SK-N-DZ (cell line): ENCODE measurements at regions not wholly inside any gene's neighbourhood (a gene's known extent, or its start where the extent isn't known, plus 50 kb on each side); places are given as distances from the start of the nearest gene placed in this dataset.
A peak's percentile ranks its signal among the peaks of the same experiment; 100 is the strongest.
"Not testable (repeated sequence)": the region's sequence is repeated elsewhere in the genome, so short reads cannot be mapped to it uniquely, and the experiment has no call there.

Experiments
- DNase-seq: peaks from one replicate; pipeline ENCODE4 v3.0.0-alpha.2; 2015; ENCODE audit warnings: low spot score

GRCh38 chr2:156778916-156779315, 342.7 kb downstream of the GPD2 start:
- DNase-seq = no peak

GRCh38 chr2:156779416-156780120, 343.4 kb downstream of the GPD2 start:
- no peak for DNase-seq

GRCh38 chr2:156781677-156782076, 345.5 kb downstream of the GPD2 start:
- not testable (repeated sequence) for DNase-seq

- peak; percentile 54 for DNase-seq
Measured at GRCh38 chr2:156784020-156784701, 348.0 kb downstream of the GPD2 start.

- DNase-seq = no peak
Measured at GRCh38 chr2:156787517-156787916, 351.3 kb downstream of the GPD2 start.

- DNase-seq = no peak
Measured at GRCh38 chr2:156790343-156791037, 354.3 kb downstream of the GPD2 start.

- DNase-seq = peak; percentile 3
Measured at GRCh38 chr2:156792242-156792840, 356.2 kb downstream of the GPD2 start.

GRCh38 chr2:156797832-156798231, 361.7 kb downstream of the GPD2 start:
- no peak for DNase-seq

- DNase-seq = no peak
Measured at GRCh38 chr2:156800065-156800653, 364.0 kb downstream of the GPD2 start.

- DNase-seq = no peak
Measured at GRCh38 chr2:156800781-156801361, 364.7 kb downstream of the GPD2 start.

- DNase-seq = peak; percentile 27
Measured at GRCh38 chr2:156803243-156803642, 367.1 kb downstream of the GPD2 start.

- DNase-seq = no peak
Measured at GRCh38 chr2:156803967-156804366, 367.8 kb downstream of the GPD2 start.

GRCh38 chr2:156810094-156810493, 373.9 kb downstream of the GPD2 start:
- DNase-seq = no peak

GRCh38 chr2:156812496-156812895, 376.3 kb downstream of the GPD2 start:
- no peak for DNase-seq

- no peak for DNase-seq
Measured at GRCh38 chr2:156817430-156817829, 381.3 kb downstream of the GPD2 start.

- no peak for DNase-seq
Measured at GRCh38 chr2:156818221-156818620, 382.0 kb downstream of the GPD2 start.

- no peak for DNase-seq
Measured at GRCh38 chr2:156818944-156819343, 382.8 kb downstream of the GPD2 start.

- DNase-seq = no peak
Measured at GRCh38 chr2:156826341-156826933, 390.3 kb downstream of the GPD2 start.

GRCh38 chr2:156834431-156834830, 398.3 kb downstream of the GPD2 start:
- no peak for DNase-seq

- no peak for DNase-seq
Measured at GRCh38 chr2:156837635-156838370, 401.6 kb downstream of the GPD2 start.
